Cardiac fibroblast (primary cell): ENCODE measurements at regions not wholly inside any gene's neighbourhood (a gene's known extent, or its start where the extent isn't known, plus 50 kb on each side); places are given as distances from the start of the nearest gene placed in this dataset.

Source experiments
- DNase-seq, 2 donors: peaks; one replicate each; pipeline versions ENCODE4 v3.0.0 to v3.0.0-alpha.2; 2010; ENCODE audit warnings: low read depth in 2 of 2
- H3K4me3 ChIP-seq, 2 donors: replicated peaks in 1 of 2; 1 replicate in 1 of 2; 2 replicates in 1 of 2; pipeline ENCODE4 v1.5.1; 2011; ENCODE audit warnings: low read depth in 2 of 2, low read length in 2 of 2, mild to moderate bottlenecking in 2 of 2, moderate library complexity in 1 of 2
- TF ChIP-seq, protein P1 (sequence below): IDR thresholded peaks from one replicate; pipeline ENCODE4 v1.5.1; 2011; ENCODE audit warnings: low read depth, mild to moderate bottlenecking, low read length, inconsistent platforms

DNA sequence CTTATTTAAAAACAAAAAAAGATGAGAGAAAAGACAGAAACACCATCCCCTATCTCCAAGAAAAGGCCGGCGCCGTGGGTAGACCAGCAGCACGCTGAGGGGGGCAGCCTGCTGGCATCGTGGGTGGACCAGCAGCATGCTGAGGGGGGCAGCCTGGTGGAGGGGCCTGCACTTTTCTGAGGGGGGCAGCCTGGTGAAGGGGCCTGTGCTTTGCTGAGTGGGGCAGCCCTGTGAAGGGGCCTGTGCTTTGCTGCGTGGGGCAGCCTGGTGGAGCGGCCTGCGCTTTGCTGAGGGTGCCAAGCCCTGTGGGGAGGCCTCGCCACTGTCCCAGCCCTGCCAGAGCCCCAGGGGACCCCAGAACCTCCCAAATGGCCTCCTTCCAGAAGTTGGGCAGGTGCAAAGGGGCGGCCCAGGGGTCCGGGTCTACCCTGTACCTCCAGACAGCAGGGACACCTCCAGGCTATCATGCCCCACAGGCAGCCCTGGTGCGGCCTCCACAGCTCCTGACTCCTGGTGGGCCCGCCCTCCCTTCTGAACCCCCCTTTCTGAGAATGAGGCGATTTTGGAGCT is 1185.7 kb downstream of the BRD1 start:
- TF ChIP-seq, protein P1, sequence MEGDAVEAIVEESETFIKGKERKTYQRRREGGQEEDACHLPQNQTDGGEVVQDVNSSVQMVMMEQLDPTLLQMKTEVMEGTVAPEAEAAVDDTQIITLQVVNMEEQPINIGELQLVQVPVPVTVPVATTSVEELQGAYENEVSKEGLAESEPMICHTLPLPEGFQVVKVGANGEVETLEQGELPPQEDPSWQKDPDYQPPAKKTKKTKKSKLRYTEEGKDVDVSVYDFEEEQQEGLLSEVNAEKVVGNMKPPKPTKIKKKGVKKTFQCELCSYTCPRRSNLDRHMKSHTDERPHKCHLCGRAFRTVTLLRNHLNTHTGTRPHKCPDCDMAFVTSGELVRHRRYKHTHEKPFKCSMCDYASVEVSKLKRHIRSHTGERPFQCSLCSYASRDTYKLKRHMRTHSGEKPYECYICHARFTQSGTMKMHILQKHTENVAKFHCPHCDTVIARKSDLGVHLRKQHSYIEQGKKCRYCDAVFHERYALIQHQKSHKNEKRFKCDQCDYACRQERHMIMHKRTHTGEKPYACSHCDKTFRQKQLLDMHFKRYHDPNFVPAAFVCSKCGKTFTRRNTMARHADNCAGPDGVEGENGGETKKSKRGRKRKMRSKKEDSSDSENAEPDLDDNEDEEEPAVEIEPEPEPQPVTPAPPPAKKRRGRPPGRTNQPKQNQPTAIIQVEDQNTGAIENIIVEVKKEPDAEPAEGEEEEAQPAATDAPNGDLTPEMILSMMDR: no peak
- H3K4me3 ChIP-seq: no peak overlapping the region
- DNase-seq: no peak

- H3K4me3 ChIP-seq: no peak overlapping the region
- DNase-seq: no peak
- TF ChIP-seq, protein P1: no peak
Measured at GRCh38 chr22:48640890-48641841, 1186.5 kb downstream of the BRD1 start.

DNA sequence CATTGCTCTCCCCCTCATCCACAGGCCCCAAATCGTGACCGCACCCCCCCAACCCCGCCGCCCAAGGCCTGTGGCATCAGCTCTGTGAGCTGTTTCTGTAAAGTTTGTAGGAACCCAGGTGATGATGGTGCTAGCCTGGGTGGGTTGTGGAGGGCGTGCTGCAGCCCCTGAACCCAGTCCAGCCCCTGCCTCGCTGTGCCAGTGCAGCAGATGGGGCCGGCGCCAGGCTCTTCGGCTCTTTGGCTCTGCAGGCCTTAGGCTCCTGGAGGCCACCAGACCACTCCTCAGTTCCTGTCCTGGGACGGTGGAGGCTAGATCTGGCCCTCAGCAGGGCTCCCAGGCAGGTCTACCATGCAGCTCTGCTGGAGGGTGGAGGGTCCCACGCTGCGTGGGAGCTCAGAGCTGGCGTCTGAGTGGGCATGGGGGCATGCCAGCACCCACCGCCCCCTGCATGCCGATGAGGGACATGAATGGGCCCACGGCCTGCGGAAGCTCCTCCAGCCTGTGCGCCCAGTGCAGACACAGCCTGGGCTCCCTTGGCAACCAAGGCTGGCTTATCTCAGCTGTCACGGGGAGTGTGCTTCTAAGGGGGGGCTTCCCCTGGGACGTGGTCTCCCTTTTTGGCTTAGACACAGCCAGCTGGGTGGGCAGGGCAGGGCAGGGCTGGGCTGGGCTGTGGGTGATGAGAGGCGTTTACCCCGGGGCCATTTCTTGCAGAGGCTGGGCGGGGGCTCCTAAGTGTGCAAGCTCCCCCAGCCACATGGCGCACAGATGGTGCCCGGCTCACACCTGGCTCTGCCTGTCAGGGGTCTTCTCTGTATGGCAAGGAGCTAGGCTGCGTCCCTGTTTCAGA is 1187.6 kb downstream of the BRD1 start:
- H3K4me3 ChIP-seq: no peak overlapping the region
- DNase-seq: no peak
- TF ChIP-seq, protein P1: no peak

GRCh38 chr22:48639021-48639795 is 1188.5 kb downstream of the BRD1 start:
- TF ChIP-seq, protein P1: no peak
- H3K4me3 ChIP-seq: no peak overlapping the region
- no peak for DNase-seq

DNA sequence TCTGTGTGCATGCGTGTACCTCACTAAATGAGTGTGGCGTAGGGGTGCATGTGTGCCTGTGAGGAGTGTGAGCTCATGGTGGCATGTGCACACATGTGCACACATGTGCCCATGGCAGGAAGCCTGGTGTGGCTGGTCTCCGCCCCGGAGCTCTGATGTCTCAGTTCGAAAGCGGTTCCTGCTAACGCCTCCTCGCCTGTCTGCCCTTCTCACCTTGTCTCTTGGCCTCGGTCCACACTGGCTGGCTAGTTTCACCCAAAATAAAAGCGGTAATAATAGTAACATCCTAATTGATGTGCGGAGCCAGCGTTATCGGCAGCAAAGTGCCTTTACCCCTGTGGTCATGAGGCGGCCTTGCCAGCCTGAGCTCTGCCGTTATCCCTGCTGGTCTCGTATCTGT is 1190.4 kb downstream of the BRD1 start:
- H3K4me3 ChIP-seq: no peak overlapping the region
- TF ChIP-seq, protein P1: no peak
- no peak for DNase-seq

GRCh38 chr22:48636746-48637145 is 1190.9 kb downstream of the BRD1 start:
- TF ChIP-seq, protein P1: no peak
- DNase-seq: no peak
- H3K4me3 ChIP-seq: no peak overlapping the region
